ENCODE measurements at regions not wholly inside any gene's neighbourhood (a gene's known extent, or its start where the extent isn't known, plus 50 kb on each side); places are given as distances from the start of the nearest gene placed in this dataset.

DNA sequence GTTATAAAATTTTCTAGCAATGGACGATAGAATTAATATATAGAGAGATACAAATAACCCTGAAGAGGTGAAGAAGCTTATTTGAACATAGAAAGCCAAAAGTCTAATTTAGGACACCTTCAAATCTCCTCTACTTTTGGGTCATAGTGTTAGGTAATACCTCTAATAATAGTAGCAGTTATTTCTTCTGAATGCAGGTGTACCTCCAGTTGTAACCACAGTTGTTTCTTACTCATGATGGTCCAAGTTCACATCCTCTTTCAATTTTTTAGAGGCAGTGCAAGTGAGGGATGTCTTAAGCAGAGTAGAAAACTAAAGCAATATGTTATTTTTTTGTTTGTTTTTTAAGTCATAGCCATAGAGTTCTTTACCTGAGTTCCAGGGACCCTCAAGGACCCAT lies 429.5 kb downstream of the CCDC85A start:
- no peaks in the 10 kb centered on the region for H3K27me3 ChIP-seq
- intact Hi-C loops (cut with DNase I), result no loop called here
- H3K4me3 ChIP-seq, result no peak overlapping the region
- H3K9me3 ChIP-seq, result no peaks in the 10 kb centered on the region
- TF ChIP-seq, protein P1, sequence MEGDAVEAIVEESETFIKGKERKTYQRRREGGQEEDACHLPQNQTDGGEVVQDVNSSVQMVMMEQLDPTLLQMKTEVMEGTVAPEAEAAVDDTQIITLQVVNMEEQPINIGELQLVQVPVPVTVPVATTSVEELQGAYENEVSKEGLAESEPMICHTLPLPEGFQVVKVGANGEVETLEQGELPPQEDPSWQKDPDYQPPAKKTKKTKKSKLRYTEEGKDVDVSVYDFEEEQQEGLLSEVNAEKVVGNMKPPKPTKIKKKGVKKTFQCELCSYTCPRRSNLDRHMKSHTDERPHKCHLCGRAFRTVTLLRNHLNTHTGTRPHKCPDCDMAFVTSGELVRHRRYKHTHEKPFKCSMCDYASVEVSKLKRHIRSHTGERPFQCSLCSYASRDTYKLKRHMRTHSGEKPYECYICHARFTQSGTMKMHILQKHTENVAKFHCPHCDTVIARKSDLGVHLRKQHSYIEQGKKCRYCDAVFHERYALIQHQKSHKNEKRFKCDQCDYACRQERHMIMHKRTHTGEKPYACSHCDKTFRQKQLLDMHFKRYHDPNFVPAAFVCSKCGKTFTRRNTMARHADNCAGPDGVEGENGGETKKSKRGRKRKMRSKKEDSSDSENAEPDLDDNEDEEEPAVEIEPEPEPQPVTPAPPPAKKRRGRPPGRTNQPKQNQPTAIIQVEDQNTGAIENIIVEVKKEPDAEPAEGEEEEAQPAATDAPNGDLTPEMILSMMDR (IDR thresholded peaks at IDR 0.05), result no peak
- no peak for ATAC-seq
- DNase-seq, result no peak
- no peaks in the 10 kb centered on the region for H3K4me1 ChIP-seq
- H3K36me3 ChIP-seq, result no peaks in the 10 kb centered on the region
- no peak overlapping the region for H3K27ac ChIP-seq

DNA sequence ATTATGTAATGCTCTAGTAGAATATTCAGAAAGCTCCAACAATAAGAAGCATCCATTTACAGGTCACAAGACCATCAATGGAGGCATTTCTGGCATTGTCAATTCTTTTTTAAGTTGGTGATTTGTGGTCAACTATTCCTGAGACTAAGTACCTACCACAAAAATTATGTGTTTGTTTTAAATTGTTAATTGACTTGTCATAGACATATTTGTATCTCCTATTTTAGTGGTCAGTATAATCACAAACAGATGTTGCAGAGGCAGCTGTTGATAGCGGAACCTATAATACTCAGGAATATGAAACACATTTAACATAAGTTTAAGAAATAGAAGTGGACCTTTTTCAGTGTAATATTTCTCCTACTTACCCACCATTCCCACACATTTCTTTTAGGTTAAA lies 430.1 kb downstream of the CCDC85A start:
- no peak for DNase-seq
- ATAC-seq, result no peak
- no peak overlapping the region for H3K4me3 ChIP-seq
- TF ChIP-seq, protein P1 (IDR thresholded peaks at IDR 0.05), result no peak
- H3K36me3 ChIP-seq, result no peaks in the 10 kb centered on the region
- no peaks in the 10 kb centered on the region for H3K27me3 ChIP-seq
- no peak overlapping the region for H3K27ac ChIP-seq
- H3K9me3 ChIP-seq, result no peaks in the 10 kb centered on the region
- H3K4me1 ChIP-seq, result no peaks in the 10 kb centered on the region
- intact Hi-C loops (cut with DNase I), result no loop called here

DNA sequence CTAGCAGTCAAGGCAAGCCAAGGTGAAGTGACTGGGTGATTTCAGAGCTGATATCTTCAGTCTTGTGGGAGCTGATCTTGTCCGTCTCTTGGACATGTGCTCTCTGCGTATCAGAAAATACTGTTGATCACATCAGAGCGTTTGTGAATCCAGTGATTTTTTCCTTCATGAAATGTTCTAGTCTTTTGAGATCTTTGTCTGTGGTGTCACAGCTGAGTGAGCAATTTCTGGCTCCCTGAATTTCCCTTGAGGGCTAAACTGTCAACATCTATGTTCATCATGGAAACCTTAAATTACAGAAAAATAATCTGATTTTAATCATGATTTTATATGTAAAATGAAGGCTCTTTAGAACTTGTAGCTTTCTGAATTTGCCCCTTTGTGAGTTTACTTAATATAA lies 432.0 kb downstream of the CCDC85A start:
- no peak overlapping the region for H3K27ac ChIP-seq
- no peak overlapping the region for H3K4me3 ChIP-seq
- DNase-seq (no peak), ATAC-seq (no peak)
- H3K36me3 ChIP-seq, result no peaks in the 10 kb centered on the region
- no peaks in the 10 kb centered on the region for H3K9me3 ChIP-seq
- intact Hi-C loops (cut with DNase I), result no loop called here
- no peaks in the 10 kb centered on the region for H3K27me3 ChIP-seq
- H3K4me1 ChIP-seq, result no peaks in the 10 kb centered on the region
- TF ChIP-seq, protein P1 (IDR thresholded peaks at IDR 0.05), result no peak

DNA sequence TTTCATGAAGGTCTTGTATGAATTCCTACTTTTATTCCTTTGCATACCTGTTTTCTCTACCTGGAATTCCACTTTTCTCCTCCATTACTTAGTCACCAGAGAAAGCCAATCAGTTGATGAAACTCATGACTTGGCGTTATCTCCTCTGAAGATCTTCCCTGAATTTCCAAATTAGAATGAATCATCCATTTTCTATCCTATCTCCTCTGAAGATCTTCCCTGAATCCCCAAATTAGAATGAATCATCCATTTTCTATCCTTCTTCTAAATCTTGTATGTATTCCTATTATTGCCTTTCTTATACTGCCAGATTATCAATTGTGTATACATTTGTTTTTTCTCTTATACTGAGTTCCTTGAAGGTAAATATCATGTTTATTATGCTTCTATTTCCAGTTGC lies 440.4 kb downstream of the CCDC85A start:
- intact Hi-C loops (cut with DNase I), result no loop called here
- Histone ChIP-seq H3K36me3 (no peaks in the 10 kb centered on the region), H3K4me3 (no peak overlapping the region), H3K27ac (no peak overlapping the region), H3K27me3 (no peaks in the 10 kb centered on the region), H3K4me1 (no peaks in the 10 kb centered on the region), H3K9me3 (no peaks in the 10 kb centered on the region)
- TF ChIP-seq, protein P1 (IDR thresholded peaks at IDR 0.05), result no peak
- ATAC-seq (no peak), DNase-seq (no peak)

DNA sequence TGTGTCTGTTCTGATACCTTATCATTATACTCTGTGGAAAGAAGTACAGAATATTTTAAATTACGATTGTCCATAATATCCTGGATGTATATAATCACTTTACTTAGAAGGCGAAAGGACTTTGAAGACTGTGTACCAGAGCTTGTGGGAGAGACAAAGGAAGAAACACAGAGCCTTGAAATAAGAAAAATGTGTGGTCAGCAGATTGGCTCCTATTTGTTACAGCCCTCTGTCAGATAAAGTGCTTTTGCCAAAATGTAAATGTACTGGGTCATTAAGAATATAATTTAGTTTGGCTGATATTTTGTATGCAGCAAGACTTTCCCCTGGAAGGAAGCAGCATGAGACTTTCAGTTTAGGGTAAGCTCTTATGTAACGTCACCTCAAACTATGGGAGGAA lies 443.1 kb downstream of the CCDC85A start:
- Histone ChIP-seq H3K36me3 (no peaks in the 10 kb centered on the region), H3K27me3 (no peaks in the 10 kb centered on the region), H3K4me1 (no peaks in the 10 kb centered on the region), H3K9me3 (no peaks in the 10 kb centered on the region), H3K4me3 (no peak overlapping the region), H3K27ac (no peak overlapping the region)
- TF ChIP-seq, protein P1 (IDR thresholded peaks at IDR 0.05), result no peak
- no peak for ATAC-seq
- intact Hi-C loops (cut with DNase I), result no loop called here
- no peak for DNase-seq

DNA sequence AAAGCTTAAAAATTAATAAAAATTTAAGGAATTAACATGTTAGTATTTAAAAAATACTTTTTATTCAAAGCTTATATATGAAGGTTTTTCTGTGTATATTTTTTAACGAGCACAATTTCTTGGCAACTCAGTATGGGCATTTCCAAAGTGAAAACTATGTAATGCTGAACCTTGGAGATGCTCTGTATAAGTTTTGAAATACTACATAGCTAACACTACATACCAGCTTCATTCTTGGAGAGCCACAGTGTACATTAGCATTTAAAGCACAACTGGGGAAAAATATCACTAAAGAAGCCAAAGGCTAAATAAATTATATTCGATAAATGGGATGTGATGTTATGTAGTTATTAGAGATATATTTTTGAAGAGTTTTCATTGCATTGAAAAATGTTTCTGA lies 446.5 kb downstream of the CCDC85A start:
- no peak for ATAC-seq
- no peaks in the 10 kb centered on the region for H3K9me3 ChIP-seq

More for the DNA sequence above, 446.5 kb downstream of the CCDC85A start:
- intact Hi-C loops (cut with DNase I), result no loop called here
- Histone ChIP-seq H3K27me3 (no peaks in the 10 kb centered on the region), H3K4me1 (no peaks in the 10 kb centered on the region), H3K36me3 (no peaks in the 10 kb centered on the region), H3K27ac (no peak overlapping the region), H3K4me3 (no peak overlapping the region)
- TF ChIP-seq, protein P1 (IDR thresholded peaks at IDR 0.05), result no peak
- DNase-seq, result no peak
